Ishikawa (cell line): ENCODE measurements at regions not wholly inside any gene's neighbourhood (a gene's known extent, or its start where the extent isn't known, plus 50 kb on each side); places are given as distances from the start of the nearest gene placed in this dataset.

Source experiments
- EGR1 ChIP-seq: IDR thresholded peaks from 2 replicates; pipeline ENCODE4 v1.6.1; 2012
- EP300 ChIP-seq: IDR thresholded peaks from 2 replicates; pipeline ENCODE4 v1.6.1; 2012; ENCODE audit warnings: borderline replicate concordance
- NFIC ChIP-seq: IDR thresholded peaks from 2 replicates; pipeline ENCODE4 v1.6.1; 2012
- TCF12 ChIP-seq: IDR thresholded peaks from 2 replicates; pipeline ENCODE4 v1.6.1; 2012; ENCODE audit warnings: low read depth
- YY1 ChIP-seq: IDR thresholded peaks from 2 replicates; pipeline ENCODE4 v1.6.1; 2012; ENCODE audit warnings: low read depth
- ZBTB7A ChIP-seq: IDR thresholded peaks from 2 replicates; pipeline ENCODE4 v1.6.1; 2012; ENCODE audit warnings: low read depth
- TF ChIP-seq, protein P1 (sequence below): IDR thresholded peaks from 2 replicates; pipeline ENCODE4 v1.6.1; 2012

DNA sequence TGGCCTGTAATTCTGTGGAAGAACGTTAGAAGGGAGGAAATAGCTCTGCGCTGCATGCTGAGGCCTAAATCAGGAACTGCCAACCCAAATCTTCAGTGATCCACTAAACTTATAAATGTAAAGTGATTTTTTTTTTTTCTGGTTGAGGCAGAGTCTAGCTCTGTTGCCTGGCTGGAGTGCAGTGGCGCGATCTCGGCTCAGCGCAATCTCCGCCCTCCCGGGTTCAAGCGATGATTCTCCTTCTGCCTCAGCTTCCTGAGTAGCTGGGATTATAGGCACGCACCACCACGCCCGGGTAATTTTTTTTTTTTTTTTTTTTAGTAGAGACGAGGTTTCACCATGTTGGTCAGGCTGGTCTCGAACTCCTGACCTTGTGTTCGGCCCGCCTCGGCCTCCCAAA is 717.4 kb upstream of the FAM174A start:
- no peak for TF ChIP-seq EP300
- TF ChIP-seq, protein P1, sequence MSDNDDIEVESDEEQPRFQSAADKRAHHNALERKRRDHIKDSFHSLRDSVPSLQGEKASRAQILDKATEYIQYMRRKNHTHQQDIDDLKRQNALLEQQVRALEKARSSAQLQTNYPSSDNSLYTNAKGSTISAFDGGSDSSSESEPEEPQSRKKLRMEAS, result no peak
- TF ChIP-seq TCF12, result no peak
- TF ChIP-seq ZBTB7A, result no peak
- TF ChIP-seq NFIC, result no peak
- TF ChIP-seq YY1, result no peak
- no peak for TF ChIP-seq EGR1
